ENCODE measurements at regions not wholly inside any gene's neighbourhood (a gene's known extent, or its start where the extent isn't known, plus 50 kb on each side); places are given as distances from the start of the nearest gene placed in this dataset.

GRCh38 chr13:47539317-47539716 is 461.8 kb downstream of the SUCLA2 start:
- intact Hi-C loops (cut with DNase I): no loop called here
- DNase-seq: no peak
- no peaks in the 10 kb centered on the region for H3K27me3 ChIP-seq (ENCODE audit: insufficient read depth in 3 of 3, low read length in 2 of 3)
- ATAC-seq: no peak
- 63 to 76% (median 68%) methylated on average over 2 of the region's 2 CpGs for WGBS, 3 donors
- no peaks in the 10 kb centered on the region for H3K9me3 ChIP-seq
- no peak overlapping the region for H3K4me3 ChIP-seq
- no peaks in the 10 kb centered on the region for H3K36me3 ChIP-seq (ENCODE audit: insufficient read depth in 1 of 2, low read depth in 1 of 2)
- no peak for TF ChIP-seq CTCF (IDR thresholded peaks at IDR 0.05)
- H3K27ac ChIP-seq: no peak overlapping the region
- H3K4me1 ChIP-seq: no peaks in the 10 kb centered on the region

- H3K27me3 ChIP-seq (ENCODE audit: insufficient read depth in 3 of 3, low read length in 2 of 3): no peaks in the 10 kb centered on the region
- H3K27ac ChIP-seq: no peak overlapping the region
- no peaks in the 10 kb centered on the region for H3K9me3 ChIP-seq
- intact Hi-C loops (cut with DNase I): no loop called here
- H3K36me3 ChIP-seq (ENCODE audit: insufficient read depth in 1 of 2, low read depth in 1 of 2): no peaks in the 10 kb centered on the region
- no peak for ATAC-seq
- 65 to 81% (median 79%) methylated on average over 1 of the region's 1 CpG for WGBS, 3 donors
- no peak for TF ChIP-seq CTCF (IDR thresholded peaks at IDR 0.05)
- no peaks in the 10 kb centered on the region for H3K4me1 ChIP-seq
- H3K4me3 ChIP-seq: no peak overlapping the region
- no peak for DNase-seq
Observed at GRCh38 chr13:47523771-47524170, 477.3 kb downstream of the SUCLA2 start.

GRCh38 chr13:47521890-47522487 is 479.1 kb downstream of the SUCLA2 start:
- no peaks in the 10 kb centered on the region for H3K27me3 ChIP-seq (ENCODE audit: insufficient read depth in 3 of 3, low read length in 2 of 3)
- TF ChIP-seq CTCF (IDR thresholded peaks at IDR 0.05): no peak
- H3K36me3 ChIP-seq (ENCODE audit: insufficient read depth in 1 of 2, low read depth in 1 of 2): no peaks in the 10 kb centered on the region
- no peaks in the 10 kb centered on the region for H3K4me1 ChIP-seq
- no peak overlapping the region for H3K4me3 ChIP-seq
- H3K9me3 ChIP-seq: no peaks in the 10 kb centered on the region
- ATAC-seq (peak in 3 of 4 donors; percentile 51 to 82 (median 76)), DNase-seq (no peak)
- 70 to 92% (median 72%) methylated on average over 2 of the region's 2 CpGs for WGBS, 3 donors
- H3K27ac ChIP-seq: no peak overlapping the region
- intact Hi-C loops (cut with DNase I): no loop called here

- no peak for DNase-seq
- Histone ChIP-seq H3K4me3 (no peak overlapping the region), H3K36me3 (ENCODE audit: insufficient read depth in 1 of 2, low read depth in 1 of 2) (no peaks in the 10 kb centered on the region), H3K27ac (no peak overlapping the region), H3K9me3 (peaks cover 4% of the 10 kb centered on the region), H3K27me3 (ENCODE audit: insufficient read depth in 3 of 3, low read length in 2 of 3) (no peaks in the 10 kb centered on the region), H3K4me1 (no peaks in the 10 kb centered on the region)
- no peak for TF ChIP-seq CTCF (IDR thresholded peaks at IDR 0.05)
- ATAC-seq: no peak
- intact Hi-C loops (cut with DNase I): no loop called here
- 35 to 37% (median 37%) methylated on average over 2 of the region's 2 CpGs for WGBS, 3 donors
Observed at GRCh38 chr13:47519626-47520025, 481.4 kb downstream of the SUCLA2 start.

- Histone ChIP-seq H3K4me3 (no peak overlapping the region), H3K9me3 (peaks cover 4% of the 10 kb centered on the region), H3K4me1 (no peaks in the 10 kb centered on the region), H3K36me3 (ENCODE audit: insufficient read depth in 1 of 2, low read depth in 1 of 2) (no peaks in the 10 kb centered on the region), H3K27me3 (ENCODE audit: insufficient read depth in 3 of 3, low read length in 2 of 3) (no peaks in the 10 kb centered on the region), H3K27ac (no peak overlapping the region)
- intact Hi-C loops (cut with DNase I): no loop called here
- no peak for DNase-seq
- 91 to 96% (median 93%) methylated on average over 1 of the region's 1 CpG for WGBS, 3 donors
- no peak for ATAC-seq
- no peak for TF ChIP-seq CTCF (IDR thresholded peaks at IDR 0.05)
Observed at GRCh38 chr13:47518530-47518929, 482.5 kb downstream of the SUCLA2 start.

Data from psoas muscle (tissue), 7 donors.